H4 (cell line): ENCODE measurements at regions not wholly inside any gene's neighbourhood (a gene's known extent, or its start where the extent isn't known, plus 50 kb on each side); places are given as distances from the start of the nearest gene placed in this dataset.

Experiments used
- DNase-seq: peaks from one replicate; pipeline ENCODE4 v3.0.0-alpha.2; 2015; ENCODE audit warnings: low spot score

DNA sequence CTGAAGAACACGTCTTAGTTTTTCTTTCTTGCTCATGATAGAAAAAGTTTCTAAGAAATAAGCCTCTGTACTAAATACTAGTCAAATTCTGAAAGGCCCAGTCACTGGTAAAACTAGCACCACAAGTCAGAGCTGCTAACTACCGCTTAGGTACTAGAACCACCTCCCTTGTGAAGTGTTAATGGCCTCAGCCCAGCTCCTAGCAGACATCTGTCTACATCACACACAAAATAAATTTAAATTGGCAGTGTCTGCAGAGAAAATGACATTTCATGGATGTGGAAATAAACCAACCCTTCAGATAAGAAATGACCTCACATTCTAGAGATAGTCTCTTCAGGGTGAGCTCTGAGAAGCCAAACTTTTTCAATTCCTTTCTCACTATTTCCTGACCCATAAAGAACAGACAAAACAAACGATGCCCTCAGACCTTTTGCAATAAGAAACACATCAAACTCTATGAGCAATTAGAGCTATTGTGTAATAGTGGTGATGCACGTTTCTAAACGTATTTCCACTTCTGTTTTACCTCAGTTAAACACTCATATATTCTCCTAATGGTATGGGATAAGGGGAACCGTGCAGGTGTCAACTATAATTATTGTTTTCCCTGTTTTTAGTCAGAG, 70.3 kb upstream of the DSG1 start:
- DNase-seq, result no peak

DNA sequence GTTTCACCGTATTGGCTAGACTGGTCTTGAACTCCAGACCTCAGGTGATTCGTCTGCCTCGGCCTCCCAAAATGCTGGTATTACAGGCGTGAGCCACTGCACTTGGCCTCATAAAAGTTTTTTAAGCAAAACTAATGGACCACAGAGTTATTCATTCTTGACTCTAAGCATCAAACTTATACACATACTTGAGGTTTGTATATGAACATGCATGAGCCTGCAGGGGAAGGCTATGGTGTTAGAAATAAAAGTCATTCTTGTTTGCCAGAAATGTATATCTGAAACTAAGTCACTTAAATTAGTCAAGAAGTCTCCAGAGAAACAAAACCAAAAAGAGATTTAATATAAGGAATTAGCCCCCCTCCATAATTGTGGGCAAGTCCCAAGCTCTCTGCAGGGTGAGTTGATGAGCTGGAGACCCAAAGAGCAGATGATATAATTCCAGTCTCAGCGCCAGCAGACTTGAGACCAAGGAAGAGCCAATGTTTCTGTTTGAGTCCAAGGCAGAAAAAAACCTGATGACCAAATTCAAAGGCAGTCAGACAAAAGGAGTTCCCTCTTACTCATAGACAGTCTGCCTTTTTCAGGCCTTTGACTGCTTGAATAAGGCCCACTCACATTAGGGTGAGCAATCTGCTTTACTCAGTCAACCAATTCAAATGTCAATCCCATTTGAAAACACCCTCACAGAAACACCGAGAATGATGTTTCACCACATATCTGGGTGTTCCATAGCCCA, 69.0 kb upstream of the DSG1 start:
- DNase-seq, result no peak

DNA sequence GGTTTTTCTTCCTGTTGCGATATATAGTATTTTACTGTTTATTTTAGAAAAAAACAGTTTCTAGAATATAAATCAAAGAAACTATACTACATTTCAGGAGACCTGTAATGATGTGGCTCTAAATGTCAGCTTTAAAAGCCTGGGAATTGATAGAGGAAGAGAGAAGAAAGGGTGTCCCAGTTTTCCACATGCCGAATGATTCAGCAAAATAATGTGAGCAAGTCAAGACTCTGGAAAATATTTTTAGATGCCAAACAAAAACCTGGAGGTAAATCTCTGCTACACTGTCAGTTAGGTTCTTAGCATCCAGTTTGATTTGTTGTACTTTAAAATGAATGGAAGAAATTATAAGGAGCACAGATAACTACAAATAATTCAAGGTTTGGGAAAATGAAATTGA, 67.1 kb upstream of the DSG1 start:
- DNase-seq, result peak; percentile 11

DNA sequence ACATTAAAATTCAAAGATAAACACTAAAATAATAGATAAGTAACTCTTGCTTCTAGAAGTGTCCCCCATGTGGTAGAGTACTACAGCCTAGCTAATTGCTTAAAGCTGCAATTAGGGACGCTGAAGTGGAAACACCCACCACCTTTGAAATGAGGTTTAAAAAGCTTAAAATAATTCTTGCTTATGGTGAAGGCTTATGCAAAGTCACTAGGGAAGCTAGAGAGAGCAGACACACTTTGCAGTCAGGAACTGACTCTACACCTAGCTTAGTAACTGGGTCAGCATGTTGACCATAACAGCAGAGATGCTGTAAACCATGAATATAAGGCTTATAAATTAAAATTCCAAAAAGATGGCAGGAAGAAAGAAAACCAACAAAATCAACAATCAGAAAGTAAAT, 65.4 kb upstream of the DSG1 start:
- no peak for DNase-seq

- DNase-seq, result no peak
These were observed 62.0 kb upstream of the DSG1 start for GRCh38 chr18:31255953-31256352.

GRCh38 chr18:31258789-31259188, 59.2 kb upstream of the DSG1 start:
- no peak for DNase-seq

DNA sequence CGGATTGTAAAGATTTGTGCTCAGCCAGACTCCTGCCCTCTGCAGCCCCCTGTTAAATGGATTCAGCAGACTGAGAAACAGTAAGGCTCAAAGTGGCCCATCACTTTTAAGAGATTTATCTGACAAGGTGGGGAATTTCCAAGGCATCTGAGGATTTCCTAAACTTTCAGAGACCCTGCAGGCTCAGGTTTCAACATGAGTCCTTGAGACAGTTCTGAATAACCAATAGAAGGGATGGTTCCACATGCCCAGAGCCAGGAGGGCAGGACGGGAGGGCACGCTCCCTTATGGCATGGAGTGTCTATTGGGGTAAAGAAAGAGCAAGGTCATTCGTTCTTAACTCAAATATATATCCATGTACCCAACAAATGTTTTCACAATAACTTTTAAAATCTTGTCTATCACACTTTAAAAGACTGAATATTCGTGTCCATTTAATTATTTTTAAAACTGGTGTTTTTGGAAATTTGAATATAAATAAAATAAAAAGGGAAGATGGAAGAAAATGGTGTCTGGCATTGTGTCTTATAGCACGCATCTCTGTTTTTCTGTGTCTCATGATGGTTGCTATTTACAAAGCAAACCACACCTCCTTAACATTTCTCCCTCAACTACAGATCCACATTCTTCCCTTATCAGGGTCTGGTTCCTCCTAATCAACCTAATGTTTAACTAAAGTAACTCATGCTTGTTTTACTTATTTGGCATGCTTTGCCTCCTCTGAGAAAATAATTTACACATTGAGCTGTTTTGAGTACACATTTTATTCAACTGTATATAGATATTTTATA, 56.0 kb upstream of the DSG1 start:
- no peak for DNase-seq

GRCh38 chr18:31267823-31268481, 50.0 kb upstream of the DSG1 start:
- DNase-seq, result no peak
